Esophagus muscularis mucosa (tissue), 4 donors: ENCODE measurements at regions not wholly inside any gene's neighbourhood (a gene's known extent, or its start where the extent isn't known, plus 50 kb on each side); places are given as distances from the start of the nearest gene placed in this dataset.

ENCODE experiments used
- DNase-seq: peaks from one replicate; pipeline ENCODE4 v3.0.0-alpha.2; 2017; ENCODE audit errors: extremely low spot score
- H3K27ac ChIP-seq, 4 donors: fragments of 200-600 bp; sonication (generic); replicated peaks in 1 of 4; 1 replicate in 3 of 4; 2 replicates in 1 of 4; pipeline ENCODE4 v1.5.1; 2016 to 2019; ENCODE audit warnings: mild to moderate bottlenecking in 1 of 4
- H3K27me3 ChIP-seq, 4 donors: fragments of 200-600 bp; sonication (generic); one replicate each; pipeline versions ENCODE4 v1.5.1 to v1.6.0; 2016 to 2019
- H3K36me3 ChIP-seq, 4 donors: fragments of 200-600 bp; sonication (generic); one replicate each; pipeline ENCODE4 v1.5.1; 2016 to 2019
- H3K4me1 ChIP-seq, 4 donors: fragments of 200-600 bp; sonication (generic); one replicate each; pipeline ENCODE4 v1.5.1; 2016 to 2019
- H3K4me3 ChIP-seq, 4 donors: fragments of 200-600 bp; sonication (generic); 1 replicate in 2 of 4; 2 replicates in 2 of 4; pipeline ENCODE4 v1.5.1; 2016 to 2019; ENCODE audit warnings: mild to moderate bottlenecking in 4 of 4, moderate library complexity in 1 of 4
- H3K9me3 ChIP-seq, 4 donors: fragments of 200-600 bp; sonication (generic); 1 replicate in 3 of 4; 2 replicates in 1 of 4; pipeline ENCODE4 v1.5.1; 2016 to 2019
- EP300 ChIP-seq: sonication (generic); formaldehyde crosslinking; IDR thresholded peaks from one replicate; pipeline ENCODE4 v1.6.1; 2017; ENCODE audit warnings: antibody characterized with exemption
- POLR2A ChIP-seq: fragments of 450-650 bp; IDR thresholded peaks from one replicate; pipeline ENCODE4 v1.6.1; 2017; ENCODE audit warnings: antibody characterized with exemption, moderate library complexity, mild to moderate bottlenecking, low read depth
- POLR2AphosphoS5 ChIP-seq, 2 donors: sonication (generic); formaldehyde crosslinking; IDR thresholded peaks; one replicate each; pipeline ENCODE4 v1.6.1; 2017; ENCODE audit warnings: antibody characterized with exemption in 2 of 2
- WGBS: methylation state at CpG from one replicate; pipeline ENCODE4 v1.1.5; 2018; 5-methylcytosine and 5-hydroxymethylcytosine counted together
- intact Hi-C: fragments of 100-400 bp; cut with DNase I; formaldehyde crosslinking; loops from one replicate; pipeline ENCODE4 v1.15.1; 2023
- TF ChIP-seq, protein P1 (sequence below), 3 experiments: fragments of 200-600 bp in 2 of 3; fragments of 450-650 bp in 1 of 3; sonication (generic) in 2 of 3; IDR thresholded peaks; one replicate each; pipeline ENCODE4 v1.5.1; 2017 to 2019; ENCODE audit warnings: antibody characterized with exemption in 3 of 3, mild to moderate bottlenecking in 2 of 3, moderate library complexity in 1 of 3

GRCh38 chr16:86133847-86134375, 234.9 kb downstream of the IRF8 start:
- H3K36me3 ChIP-seq, result no peaks in the 10 kb centered on the region
- DNase-seq, result no peak
- WGBS, result 96% methylated on average over 4 of the region's 9 CpGs

DNA sequence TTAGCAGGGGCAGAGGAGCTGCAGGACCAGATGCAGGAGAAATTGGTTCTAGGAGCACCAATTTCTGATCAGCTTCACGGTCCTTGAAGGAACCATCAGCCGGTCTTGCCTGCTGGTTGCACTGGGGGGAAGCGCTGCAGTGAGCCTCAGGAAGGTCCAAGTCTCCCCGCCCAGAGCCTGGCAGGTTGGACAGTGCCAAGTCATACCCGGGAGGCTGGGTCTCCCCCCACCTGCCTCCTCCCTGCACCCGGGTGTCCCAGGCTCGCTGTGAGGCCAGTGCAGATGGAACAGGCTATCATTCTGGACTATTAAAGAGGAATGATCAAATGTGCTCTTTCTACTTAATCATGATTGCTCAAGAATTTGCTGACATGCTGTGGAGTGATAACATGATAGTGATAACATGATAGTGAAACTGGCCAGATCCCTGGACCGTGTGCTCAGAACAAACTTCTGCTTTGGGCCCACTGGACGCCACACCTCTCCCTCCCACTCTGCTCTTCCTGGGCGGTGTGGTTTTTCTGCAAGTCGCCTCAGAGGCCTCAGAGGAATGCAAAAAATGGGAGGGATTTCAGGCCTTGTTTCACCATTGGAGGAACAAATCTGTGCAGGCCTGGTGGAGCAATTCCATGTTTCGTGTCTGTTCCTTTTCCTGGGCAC, 236.0 kb downstream of the IRF8 start:
- Histone ChIP-seq H3K36me3 (no peaks in the 10 kb centered on the region), H3K27me3 (no peaks in the 10 kb centered on the region), H3K4me1 (no peaks in the 10 kb centered on the region), H3K27ac (no peak overlapping the region), H3K9me3 (peaks cover 0 to 6% (median 0%) of the 10 kb centered on the region in 4 donors), H3K4me3 (no peak overlapping the region)
- DNase-seq, result no peak
- TF ChIP-seq EP300, result no peak
- TF ChIP-seq, protein P1, sequence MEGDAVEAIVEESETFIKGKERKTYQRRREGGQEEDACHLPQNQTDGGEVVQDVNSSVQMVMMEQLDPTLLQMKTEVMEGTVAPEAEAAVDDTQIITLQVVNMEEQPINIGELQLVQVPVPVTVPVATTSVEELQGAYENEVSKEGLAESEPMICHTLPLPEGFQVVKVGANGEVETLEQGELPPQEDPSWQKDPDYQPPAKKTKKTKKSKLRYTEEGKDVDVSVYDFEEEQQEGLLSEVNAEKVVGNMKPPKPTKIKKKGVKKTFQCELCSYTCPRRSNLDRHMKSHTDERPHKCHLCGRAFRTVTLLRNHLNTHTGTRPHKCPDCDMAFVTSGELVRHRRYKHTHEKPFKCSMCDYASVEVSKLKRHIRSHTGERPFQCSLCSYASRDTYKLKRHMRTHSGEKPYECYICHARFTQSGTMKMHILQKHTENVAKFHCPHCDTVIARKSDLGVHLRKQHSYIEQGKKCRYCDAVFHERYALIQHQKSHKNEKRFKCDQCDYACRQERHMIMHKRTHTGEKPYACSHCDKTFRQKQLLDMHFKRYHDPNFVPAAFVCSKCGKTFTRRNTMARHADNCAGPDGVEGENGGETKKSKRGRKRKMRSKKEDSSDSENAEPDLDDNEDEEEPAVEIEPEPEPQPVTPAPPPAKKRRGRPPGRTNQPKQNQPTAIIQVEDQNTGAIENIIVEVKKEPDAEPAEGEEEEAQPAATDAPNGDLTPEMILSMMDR (IDR thresholded peaks at IDR 0.05), result no peak
- no peak for TF ChIP-seq POLR2A
- TF ChIP-seq POLR2AphosphoS5 (IDR thresholded peaks at IDR 0.05), result no peak
- intact Hi-C loops, result no loop called here
- 90% methylated on average over 12 of the region's 12 CpGs for WGBS

More at GRCh38 chr16:86133847-86134375, 234.9 kb downstream of the IRF8 start:
- no peaks in the 10 kb centered on the region for H3K4me1 ChIP-seq
- peaks cover 0 to 6% (median 0%) of the 10 kb centered on the region in 4 donors for H3K9me3 ChIP-seq
- intact Hi-C loops, result no loop called here
- no peak overlapping the region for H3K4me3 ChIP-seq
- TF ChIP-seq, protein P1 (IDR thresholded peaks at IDR 0.05), result no peak
- TF ChIP-seq EP300, result no peak
- TF ChIP-seq POLR2A, result no peak
- no peak overlapping the region for H3K27ac ChIP-seq
- H3K27me3 ChIP-seq, result no peaks in the 10 kb centered on the region

DNA sequence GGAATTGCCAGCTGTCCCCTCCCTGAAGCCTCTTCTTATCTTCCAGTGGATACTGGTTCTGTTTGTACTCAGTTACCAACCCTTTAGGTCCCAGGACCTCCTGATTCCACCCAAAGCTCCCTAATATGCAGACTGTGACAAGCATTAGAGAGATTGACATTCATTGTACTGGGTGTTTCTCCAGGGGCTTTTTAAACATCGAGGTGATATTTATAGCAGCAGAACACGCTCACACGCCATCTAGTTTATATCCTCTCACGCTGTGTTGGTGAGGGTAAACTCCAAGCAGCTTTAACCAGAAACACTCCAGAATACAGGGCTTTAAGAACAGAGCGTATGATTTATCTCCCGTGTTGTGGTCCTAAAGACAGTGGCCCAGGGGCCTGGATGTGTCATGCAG, 238.4 kb downstream of the IRF8 start:
- TF ChIP-seq POLR2A (no peak), EP300 (no peak), POLR2AphosphoS5 (IDR thresholded peaks at IDR 0.05) (no peak)
- TF ChIP-seq, protein P1 (IDR thresholded peaks at IDR 0.05), result no peak
- WGBS, result 77% methylated on average over 6 of the region's 6 CpGs
- Histone ChIP-seq H3K36me3 (no peaks in the 10 kb centered on the region), H3K4me1 (no peaks in the 10 kb centered on the region), H3K9me3 (peaks cover 0 to 6% (median 0%) of the 10 kb centered on the region in 4 donors), H3K27me3 (no peaks in the 10 kb centered on the region), H3K4me3 (no peak overlapping the region), H3K27ac (no peak overlapping the region)
- DNase-seq, result no peak
- intact Hi-C loops, result no loop called here

GRCh38 chr16:86138121-86139085, 239.4 kb downstream of the IRF8 start:
- H3K27me3 ChIP-seq, result no peaks in the 10 kb centered on the region
- intact Hi-C loops, result no loop called here
- no peak overlapping the region for H3K27ac ChIP-seq
- DNase-seq, result no peak
- H3K4me3 ChIP-seq, result no peak overlapping the region
- WGBS, result 74% methylated on average over 16 of the region's 16 CpGs
- peaks cover 0 to 6% (median 0%) of the 10 kb centered on the region in 4 donors for H3K9me3 ChIP-seq
- H3K36me3 ChIP-seq, result no peaks in the 10 kb centered on the region
- H3K4me1 ChIP-seq, result no peaks in the 10 kb centered on the region
- TF ChIP-seq POLR2A (no peak), POLR2AphosphoS5 (IDR thresholded peaks at IDR 0.05) (no peak), EP300 (no peak)
- TF ChIP-seq, protein P1 (IDR thresholded peaks at IDR 0.05), result no peak
